22Rv1 (cell line): ENCODE measurements at regions not wholly inside any gene's neighbourhood (a gene's known extent, or its start where the extent isn't known, plus 50 kb on each side); places are given as distances from the start of the nearest gene placed in this dataset.

Experiments used
- H3K27ac ChIP-seq: fragments of 450-650 bp; 2 replicates; pipeline ENCODE4 v1.5.1; 2017
- CTCF ChIP-seq: fragments of 450-650 bp; IDR thresholded peaks from 2 replicates; pipeline ENCODE4 v1.5.1; 2017; ENCODE audit warnings: mild to moderate bottlenecking
- ZFX ChIP-seq: fragments of 450-650 bp; IDR thresholded peaks from 2 replicates; pipeline ENCODE4 v1.6.1; 2017; ENCODE audit warnings: antibody characterized with exemption, borderline replicate concordance

GRCh38 chr5:61999371-61999770 is 306.6 kb upstream of the KIF2A start:
- H3K27ac ChIP-seq: no peak overlapping the region
- TF ChIP-seq ZFX (no peak), CTCF (no peak)

- TF ChIP-seq CTCF: no peak
- no peak for TF ChIP-seq ZFX
- no peak overlapping the region for H3K27ac ChIP-seq
Observed at GRCh38 chr5:62000646-62001045, 305.4 kb upstream of the KIF2A start.

GRCh38 chr5:62001640-62002039 is 304.4 kb upstream of the KIF2A start:
- no peak overlapping the region for H3K27ac ChIP-seq

GRCh38 chr5:62002436-62002835 is 303.6 kb upstream of the KIF2A start:
- TF ChIP-seq CTCF (no peak), ZFX (no peak)
- no peak overlapping the region for H3K27ac ChIP-seq

More at GRCh38 chr5:62001640-62002039, 304.4 kb upstream of the KIF2A start:
- TF ChIP-seq CTCF: no peak
- no peak for TF ChIP-seq ZFX

GRCh38 chr5:62005551-62005950 is 300.5 kb upstream of the KIF2A start:
- TF ChIP-seq CTCF: no peak
- no peak overlapping the region for H3K27ac ChIP-seq

- no peak overlapping the region for H3K27ac ChIP-seq
Observed at GRCh38 chr5:62007457-62007856, 298.5 kb upstream of the KIF2A start.

GRCh38 chr5:62011089-62011664 is 294.8 kb upstream of the KIF2A start:
- H3K27ac ChIP-seq: no peak overlapping the region
- no peak for TF ChIP-seq ZFX
- no peak for TF ChIP-seq CTCF

More at GRCh38 chr5:62007457-62007856, 298.5 kb upstream of the KIF2A start:
- TF ChIP-seq CTCF (no peak), ZFX (no peak)
